ENCODE measurements at regions not wholly inside any gene's neighbourhood (a gene's known extent, or its start where the extent isn't known, plus 50 kb on each side); places are given as distances from the start of the nearest gene placed in this dataset.

- TF ChIP-seq POLR2A (IDR thresholded peaks at IDR 0.05; ENCODE audit: low read depth, low read length) (no peak), POLR2AphosphoS5 (IDR thresholded peaks at IDR 0.05; ENCODE audit: low read depth, low read length) (no peak), TAF1 (IDR thresholded peaks at IDR 0.05; ENCODE audit: low read depth, low read length) (no peak)
These were observed 1277.3 kb downstream of the UQCRFS1 start for GRCh38 chr19:27935669-27936068.

Data from GM12891 (cell line).